Heart left ventricle (tissue), 13 donors: ENCODE measurements at regions not wholly inside any gene's neighbourhood (a gene's known extent, or its start where the extent isn't known, plus 50 kb on each side); places are given as distances from the start of the nearest gene placed in this dataset.

ENCODE experiments used
- CTCF ChIP-seq, 12 donors: fragments of 200-600 bp; sonication (generic) in 4 of 12; IDR thresholded peaks; one replicate each; pipeline versions ENCODE4 v1.5.0 to v1.8.0; 2018 to 2022; ENCODE audit warnings: antibody characterized with exemption in 12 of 12, mild to moderate bottlenecking in 5 of 12
- POLR2A ChIP-seq, 2 donors: fragments of 450-650 bp; IDR thresholded peaks; one replicate each; pipeline ENCODE4 v1.6.1; 2017; ENCODE audit warnings: antibody characterized with exemption in 2 of 2, mild to moderate bottlenecking in 2 of 2, moderate library complexity in 2 of 2
- donor health status: ischemic (EF 13 %, LVEDD 7.1; RV severe dilation, severe dysfunction).
- donor health status: DM: no; HTN: yes; CAD: no.
- donor health status: DM: no; HTN: no; CAD: no.
- donor health status: ischemic (EF 25% LVEDD 6.9; RV normal size, moderate dysfunction).
- donor health status: ischemic (EF 25% LVEDD 5.7; RV mildly dilated, moderate dysfunction).
- donor health status: ischemic (EF 35%, LVEDD 5.7; RV mildly dilated, moderate dysfunction).
- donor health status: nonischemic (EF 11% LVEDD 7.7; RV severe dilation, severe dysfunction).
- donor health status: DM: yes; HTN: yes; CAD: no.
- donor health status: PGD.
- donor health status: ischemic (EF 29% LVEDD 5.4; RV normal size, mild dysfunction).
- donor health status: nonischemic (EF 23%, LVEDD 6.1; RV moderate dilation, normal function).

GRCh38 chr9:14960881-14961280 is 50.7 kb upstream of the FREM1 start:
- TF ChIP-seq CTCF (IDR thresholded peaks at IDR 0.05) (no peak), POLR2A (IDR thresholded peaks at IDR 0.05) (no peak)
